ENCODE measurements at regions not wholly inside any gene's neighbourhood (a gene's known extent, or its start where the extent isn't known, plus 50 kb on each side); places are given as distances from the start of the nearest gene placed in this dataset.

- POLR2A ChIA-PET (ENCODE audit: partially characterized antibody) = no interaction called here
Observed at GRCh38 chr2:240326886-240327285, 108.6 kb upstream of the GPC1 start.

More at GRCh38 chr2:240326886-240327285, 108.6 kb upstream of the GPC1 start:
- Histone ChIP-seq H4K5ac (ENCODE audit: insufficient read length, low read depth, low read length) (no peak overlapping the region), H4K91ac (replicated peaks; ENCODE audit: insufficient read length, low read length) (no peak overlapping the region), H2BK12ac (ENCODE audit: low read depth, low read length) (no peak overlapping the region), H2BK120ac (replicated peaks; ENCODE audit: low read depth, low read length) (no peak overlapping the region), H3K4me3 (ENCODE audit: extremely low read depth in 1 of 4, insufficient read depth in 2 of 4, low read depth in 3 of 4, low read length in 4 of 4) (no peak overlapping the region), H2AK5ac (ENCODE audit: low read depth, low read length) (no peak overlapping the region), H3K56ac (replicated peaks; ENCODE audit: insufficient read length, low read depth, low read length) (no peak overlapping the region), H3K18ac (ENCODE audit: extremely low read depth, low read length) (no peak overlapping the region), H2AFZ (ENCODE audit: low read length) (no peak overlapping the region), H3K27ac (ENCODE audit: low read depth, low read length) (no peak overlapping the region), H3K23me2 (ENCODE audit: low read depth, low read length) (no peaks in the 10 kb centered on the region), H4K20me1 (replicated peaks in 1 of 2; ENCODE audit: control insufficient read depth in 1 of 2, insufficient read depth in 2 of 2, low read length in 2 of 2) (no peaks in the 10 kb centered on the region), H3K14ac (ENCODE audit: insufficient read length) (no peak overlapping the region), H4K8ac (ENCODE audit: extremely low read depth, insufficient read depth, low read length) (no peak overlapping the region; the same call in 1 of the 2 replicates), H3K36me3 (ENCODE audit: control insufficient read depth in 2 of 4, insufficient read depth in 4 of 4, low read length in 3 of 4) (no peaks in the 10 kb centered on the region), H3K4me1 (replicated peaks in 1 of 4; ENCODE audit: control insufficient read depth in 3 of 4, insufficient read depth in 4 of 4, low read length in 3 of 4) (no peaks in the 10 kb centered on the region), H3K27me3 (replicated peaks in 1 of 4; ENCODE audit: control insufficient read depth in 3 of 4, extremely low read depth in 1 of 4, insufficient read depth in 3 of 4, low read length in 3 of 4) (no peaks in the 10 kb centered on the region), H3K4ac (replicated peaks; ENCODE audit: insufficient read length, low read depth, low read length) (no peak overlapping the region), H2BK5ac (ENCODE audit: low read depth, low read length) (no peak overlapping the region), H2BK15ac (ENCODE audit: low read length) (no peak overlapping the region), H3K9ac (replicated peaks in 1 of 4; ENCODE audit: extremely low read depth in 1 of 4, low read depth in 3 of 4, low read length in 3 of 4) (no peak overlapping the region), H3K23ac (ENCODE audit: insufficient read length) (no peak overlapping the region), H3K79me1 (ENCODE audit: low read depth, low read length) (no peaks in the 10 kb centered on the region), H3K79me2 (ENCODE audit: control insufficient read depth in 1 of 2, insufficient read depth in 2 of 2, low read length in 2 of 2) (no peaks in the 10 kb centered on the region), H2BK20ac (ENCODE audit: low read length) (no peak overlapping the region), H3K9me3 (ENCODE audit: insufficient read depth in 2 of 2, low read depth in 1 of 2, low read length in 1 of 2) (peaks cover 4 to 10% of the 10 kb centered on the region in 2 experiments; a peak in 2 of 4 replicates), H3K4me2 (ENCODE audit: insufficient read depth in 1 of 2, low read depth in 2 of 2, low read length in 2 of 2) (no peak overlapping the region)
- CTCF ChIA-PET (ENCODE audit: partially characterized antibody) = no interaction called here
- FAIRE-seq (no peak), DNase-seq (ENCODE audit: low read depth in 1 of 2, low spot score in 2 of 2) (no peak)
- TF ChIP-seq CBX8 (IDR thresholded peaks at IDR 0.05; ENCODE audit: borderline replicate concordance, low read depth, low read length) = no peak
- 91% methylated on average over 9 of the region's 9 CpGs; no CpG with 5 or more reads in 1 of the 2 experiments for WGBS, 2 experiments (ENCODE audit: extremely low coverage in 1 of 2, insufficient coverage in 1 of 2, insufficient read length in 1 of 2, insufficient replicate concordance in 2 of 2, low coverage in 1 of 2, low lambda C conversion rate in 2 of 2, missing lambda C conversion rate in 1 of 2)

Data from H1 (cell line).